Inflammatory macrophage treated with lipopolysaccharide for 1 hour (primary cell): ENCODE measurements at regions not wholly inside any gene's neighbourhood (a gene's known extent, or its start where the extent isn't known, plus 50 kb on each side); places are given as distances from the start of the nearest gene placed in this dataset.

Experiments
- DNase-seq, 2 donors: peaks; one replicate each; pipeline ENCODE4 v3.0.0-alpha.2; 2020 to 2022

- no peak for DNase-seq
Measured at GRCh38 chr16:9188721-9189120, 97.3 kb downstream of the HAPSTR1 start.

- no peak for DNase-seq
Measured at GRCh38 chr16:9191274-9191850, 99.9 kb downstream of the HAPSTR1 start.

- DNase-seq: no peak
Measured at GRCh38 chr16:9192746-9193145, 101.3 kb downstream of the HAPSTR1 start.

GRCh38 chr16:9195287-9195686 is 103.8 kb downstream of the HAPSTR1 start:
- DNase-seq: no peak

GRCh38 chr16:9197957-9198661 is 106.7 kb downstream of the HAPSTR1 start:
- no peak for DNase-seq

- no peak for DNase-seq
Measured at GRCh38 chr16:9199311-9199710, 107.9 kb downstream of the HAPSTR1 start.

- no peak for DNase-seq
Measured at GRCh38 chr16:9199751-9200150, 108.3 kb downstream of the HAPSTR1 start.

GRCh38 chr16:9203956-9204355 is 112.5 kb downstream of the HAPSTR1 start:
- peak; percentile 41 to 53 for DNase-seq

- DNase-seq: no peak
Measured at GRCh38 chr16:9205661-9206060, 114.2 kb downstream of the HAPSTR1 start.

GRCh38 chr16:9206156-9206555 is 114.7 kb downstream of the HAPSTR1 start:
- no peak for DNase-seq

GRCh38 chr16:9212621-9213020 is 121.2 kb downstream of the HAPSTR1 start:
- no peak for DNase-seq

- DNase-seq: no peak
Measured at GRCh38 chr16:9219813-9220212, 128.4 kb downstream of the HAPSTR1 start.

GRCh38 chr16:9225527-9226316 is 134.3 kb downstream of the HAPSTR1 start:
- DNase-seq: peak in 1 of 2 donors; percentile 16

- no peak for DNase-seq
Measured at GRCh38 chr16:9226924-9227323, 135.5 kb downstream of the HAPSTR1 start.

GRCh38 chr16:9231039-9231438 is 139.6 kb downstream of the HAPSTR1 start:
- DNase-seq: no peak

GRCh38 chr16:9232102-9232770 is 140.8 kb downstream of the HAPSTR1 start:
- DNase-seq: no peak

- no peak for DNase-seq
Measured at GRCh38 chr16:9235867-9236266, 144.4 kb downstream of the HAPSTR1 start.

- no peak for DNase-seq
Measured at GRCh38 chr16:9236319-9236718, 144.9 kb downstream of the HAPSTR1 start.

GRCh38 chr16:9238346-9238745 is 146.9 kb downstream of the HAPSTR1 start:
- DNase-seq: no peak

GRCh38 chr16:9241177-9241576 is 149.7 kb downstream of the HAPSTR1 start:
- DNase-seq: peak; percentile 3 to 13

- no peak for DNase-seq
Measured at GRCh38 chr16:9248162-9248561, 156.7 kb downstream of the HAPSTR1 start.

- no peak for DNase-seq
Measured at GRCh38 chr16:9249534-9249933, 158.1 kb downstream of the HAPSTR1 start.

- DNase-seq: no peak
Measured at GRCh38 chr16:9251026-9251425, 159.6 kb downstream of the HAPSTR1 start.
